ENCODE measurements at regions not wholly inside any gene's neighbourhood (a gene's known extent, or its start where the extent isn't known, plus 50 kb on each side); places are given as distances from the start of the nearest gene placed in this dataset.

GRCh38 chr2:6770006-6770405 lies 95.7 kb downstream of the CMPK2 start:
- CTCF ChIA-PET = no interaction called here
- Mint-ChIP-seq H3K36me3 (ENCODE audit: low read depth) (no peaks in the 10 kb centered on the region), H3K9me3 (no peaks in the 10 kb centered on the region), H3K4me3 (no peak overlapping the region), H3K27me3 (ENCODE audit: low read depth) (peaks cover 26% of the 10 kb centered on the region), H3K27ac (no peak overlapping the region), H3K4me1 (ENCODE audit: low read depth) (peaks cover 9% of the 10 kb centered on the region)
- intact Hi-C loops (cut with micrococcal nuclease) = no loop called here
- DNase-seq = no peak

- peaks cover 9% of the 10 kb centered on the region for H3K4me1 Mint-ChIP-seq (ENCODE audit: low read depth)
- H3K9me3 Mint-ChIP-seq = no peaks in the 10 kb centered on the region
- no peak overlapping the region for H3K4me3 Mint-ChIP-seq
- no peaks in the 10 kb centered on the region for H3K36me3 Mint-ChIP-seq (ENCODE audit: low read depth)
- intact Hi-C loops (cut with micrococcal nuclease) = no loop called here
- CTCF ChIA-PET = interaction anchor here (0.7 kb wide), 1 partner anchor 15 kb away, joined by 3 read pairs; no protein-coding TSS in a partner anchor
- DNase-seq = no peak
- H3K27me3 Mint-ChIP-seq (ENCODE audit: low read depth) = peaks cover 28% of the 10 kb centered on the region
- no peak overlapping the region for H3K27ac Mint-ChIP-seq
These were observed 93.8 kb downstream of the CMPK2 start for GRCh38 chr2:6771634-6772611.

GRCh38 chr2:6773007-6773693 lies 92.6 kb downstream of the CMPK2 start:
- CTCF ChIA-PET = interaction anchor here (0.6 to 1.1 kb wide), 3 partner anchors 12 to 106 kb away, joined by 3 to 4 read pairs (median 3); no protein-coding TSS in a partner anchor
- intact Hi-C loops (cut with micrococcal nuclease) = no loop called here
- H3K4me3 Mint-ChIP-seq = no peak overlapping the region
- H3K27ac Mint-ChIP-seq = no peak overlapping the region
- DNase-seq = peak; percentile 79
- H3K27me3 Mint-ChIP-seq (ENCODE audit: low read depth) = peaks cover 28% of the 10 kb centered on the region
- H3K36me3 Mint-ChIP-seq (ENCODE audit: low read depth) = no peaks in the 10 kb centered on the region
- H3K9me3 Mint-ChIP-seq = no peaks in the 10 kb centered on the region
- peaks cover 9% of the 10 kb centered on the region for H3K4me1 Mint-ChIP-seq (ENCODE audit: low read depth)

GRCh38 chr2:6773694-6774044 lies 92.0 kb downstream of the CMPK2 start:
- H3K4me1 Mint-ChIP-seq (ENCODE audit: low read depth) = peaks cover 9% of the 10 kb centered on the region
- CTCF ChIA-PET = interaction anchor here (1.1 kb wide), 1 partner anchor 13 kb away, joined by 3 read pairs; no protein-coding TSS in a partner anchor
- H3K27ac Mint-ChIP-seq = no peak overlapping the region
- H3K36me3 Mint-ChIP-seq (ENCODE audit: low read depth) = no peaks in the 10 kb centered on the region
- peaks cover 28% of the 10 kb centered on the region for H3K27me3 Mint-ChIP-seq (ENCODE audit: low read depth)
- no peak overlapping the region for H3K4me3 Mint-ChIP-seq
- intact Hi-C loops (cut with micrococcal nuclease) = no loop called here
- no peaks in the 10 kb centered on the region for H3K9me3 Mint-ChIP-seq
- no peak for DNase-seq

- Mint-ChIP-seq H3K4me1 (ENCODE audit: low read depth) (peaks cover 14% of the 10 kb centered on the region), H3K4me3 (no peak overlapping the region), H3K9me3 (no peaks in the 10 kb centered on the region), H3K36me3 (ENCODE audit: low read depth) (no peaks in the 10 kb centered on the region), H3K27ac (no peak overlapping the region), H3K27me3 (ENCODE audit: low read depth) (peaks cover 28% of the 10 kb centered on the region)
- DNase-seq = no peak
- intact Hi-C loops (cut with micrococcal nuclease) = no loop called here
- CTCF ChIA-PET = no interaction called here
These were observed 89.6 kb downstream of the CMPK2 start for GRCh38 chr2:6776125-6776524.

GRCh38 chr2:6777626-6778025 lies 88.1 kb downstream of the CMPK2 start:
- DNase-seq = no peak
- intact Hi-C loops (cut with micrococcal nuclease) = no loop called here
- H3K4me1 Mint-ChIP-seq (ENCODE audit: low read depth) = peaks cover 18% of the 10 kb centered on the region
- H3K9me3 Mint-ChIP-seq = no peaks in the 10 kb centered on the region
- CTCF ChIA-PET = no interaction called here
- H3K4me3 Mint-ChIP-seq = no peak overlapping the region
- H3K27me3 Mint-ChIP-seq (ENCODE audit: low read depth) = peaks cover 18% of the 10 kb centered on the region
- no peaks in the 10 kb centered on the region for H3K36me3 Mint-ChIP-seq (ENCODE audit: low read depth)
- H3K27ac Mint-ChIP-seq = no peak overlapping the region

- no peaks in the 10 kb centered on the region for H3K36me3 Mint-ChIP-seq (ENCODE audit: low read depth)
- no peak overlapping the region for H3K4me3 Mint-ChIP-seq
- no peak overlapping the region for H3K27ac Mint-ChIP-seq
- no peaks in the 10 kb centered on the region for H3K9me3 Mint-ChIP-seq
- H3K4me1 Mint-ChIP-seq (ENCODE audit: low read depth) = peaks cover 9% of the 10 kb centered on the region
- intact Hi-C loops (cut with micrococcal nuclease) = loop anchor here (5.0 kb wide), 1 partner anchor 86 kb away; the partner anchor contains the start of gene CMPK2
- peak; percentile 65 for DNase-seq
- H3K27me3 Mint-ChIP-seq (ENCODE audit: low read depth) = no peaks in the 10 kb centered on the region
- CTCF ChIA-PET = no interaction called here
These were observed 84.9 kb downstream of the CMPK2 start for GRCh38 chr2:6780765-6781274.

- intact Hi-C loops (cut with micrococcal nuclease) = loop anchor here (5.0 kb wide), 1 partner anchor 85 kb away; the partner anchor contains the start of gene CMPK2
- H3K4me3 Mint-ChIP-seq = no peak overlapping the region
- H3K4me1 Mint-ChIP-seq (ENCODE audit: low read depth) = peaks cover 9% of the 10 kb centered on the region
- H3K27ac Mint-ChIP-seq = no peak overlapping the region
- no peaks in the 10 kb centered on the region for H3K36me3 Mint-ChIP-seq (ENCODE audit: low read depth)
- no peak for DNase-seq
- H3K27me3 Mint-ChIP-seq (ENCODE audit: low read depth) = no peaks in the 10 kb centered on the region
- CTCF ChIA-PET = no interaction called here
- H3K9me3 Mint-ChIP-seq = no peaks in the 10 kb centered on the region
These were observed 83.0 kb downstream of the CMPK2 start for GRCh38 chr2:6782517-6783237.

- no peak for DNase-seq
- H3K9me3 Mint-ChIP-seq = no peaks in the 10 kb centered on the region
- H3K27me3 Mint-ChIP-seq (ENCODE audit: low read depth) = no peaks in the 10 kb centered on the region
- CTCF ChIA-PET = no interaction called here
- H3K36me3 Mint-ChIP-seq (ENCODE audit: low read depth) = no peaks in the 10 kb centered on the region
- intact Hi-C loops (cut with micrococcal nuclease) = loop anchor here (5.0 kb wide), 1 partner anchor 84 kb away; the partner anchor contains the start of gene CMPK2
- H3K27ac Mint-ChIP-seq = no peak overlapping the region
- H3K4me3 Mint-ChIP-seq = no peak overlapping the region
- peaks cover 9% of the 10 kb centered on the region for H3K4me1 Mint-ChIP-seq (ENCODE audit: low read depth)
These were observed 82.5 kb downstream of the CMPK2 start for GRCh38 chr2:6783238-6783614.

- Mint-ChIP-seq H3K27ac (no peak overlapping the region), H3K36me3 (ENCODE audit: low read depth) (no peaks in the 10 kb centered on the region), H3K4me3 (no peak overlapping the region), H3K4me1 (ENCODE audit: low read depth) (peaks cover 9% of the 10 kb centered on the region), H3K27me3 (ENCODE audit: low read depth) (no peaks in the 10 kb centered on the region), H3K9me3 (no peaks in the 10 kb centered on the region)
- DNase-seq = no peak
- intact Hi-C loops (cut with micrococcal nuclease) = loop anchor here (5.0 kb wide), 1 partner anchor 83 kb away; the partner anchor contains the start of gene CMPK2
- CTCF ChIA-PET = no interaction called here
These were observed 81.4 kb downstream of the CMPK2 start for GRCh38 chr2:6784291-6784690.

- CTCF ChIA-PET = no interaction called here
- intact Hi-C loops (cut with micrococcal nuclease) = no loop called here
These were observed 80.2 kb downstream of the CMPK2 start for GRCh38 chr2:6785493-6785892.

GRCh38 chr2:6787376-6787775 lies 78.3 kb downstream of the CMPK2 start:
- H3K27ac Mint-ChIP-seq = no peak overlapping the region
- intact Hi-C loops (cut with micrococcal nuclease) = no loop called here
- H3K4me3 Mint-ChIP-seq = no peak overlapping the region
- H3K9me3 Mint-ChIP-seq = no peaks in the 10 kb centered on the region
- DNase-seq = no peak
- no peaks in the 10 kb centered on the region for H3K27me3 Mint-ChIP-seq (ENCODE audit: low read depth)
- CTCF ChIA-PET = interaction anchor here (1.2 kb wide), 1 partner anchor 10 kb away, joined by 4 read pairs; no protein-coding TSS in a partner anchor
- H3K4me1 Mint-ChIP-seq (ENCODE audit: low read depth) = no peaks in the 10 kb centered on the region
- no peaks in the 10 kb centered on the region for H3K36me3 Mint-ChIP-seq (ENCODE audit: low read depth)

More at GRCh38 chr2:6785493-6785892, 80.2 kb downstream of the CMPK2 start:
- no peak for DNase-seq
- Mint-ChIP-seq H3K27ac (no peak overlapping the region), H3K4me3 (no peak overlapping the region), H3K27me3 (ENCODE audit: low read depth) (no peaks in the 10 kb centered on the region), H3K9me3 (no peaks in the 10 kb centered on the region), H3K4me1 (ENCODE audit: low read depth) (peaks cover 9% of the 10 kb centered on the region), H3K36me3 (ENCODE audit: low read depth) (no peaks in the 10 kb centered on the region)

Data from activated naive CD4-positive, alpha-beta T cell treated with anti-CD3 and anti-CD28 coated beads for 36 hours (primary cell).